MG63 (cell line): ENCODE measurements at regions not wholly inside any gene's neighbourhood (a gene's known extent, or its start where the extent isn't known, plus 50 kb on each side); places are given as distances from the start of the nearest gene placed in this dataset.
A peak's percentile ranks its signal among the peaks of the same experiment; 100 is the strongest.

Experiments used
- DNase-seq: peaks from one replicate; pipeline ENCODE4 v3.0.0-alpha.2; 2020
- H3K27me3 ChIP-seq: fragments of 250-450 bp; sonication (Bioruptor Pico); 2 replicates; pipeline ENCODE4 v1.5.1; 2020; ENCODE audit warnings: mild to moderate bottlenecking, moderate library complexity
- H3K36me3 ChIP-seq: fragments of 250-450 bp; sonication (Bioruptor Pico); 2 replicates; pipeline ENCODE4 v1.5.1; 2020; ENCODE audit warnings: mild to moderate bottlenecking, moderate library complexity
- H3K4me3 ChIP-seq: fragments of 250-450 bp; sonication (Bioruptor Pico); 2 replicates; pipeline ENCODE4 v1.5.1; 2020; ENCODE audit warnings: mild to moderate bottlenecking, moderate library complexity
- H3K9me3 ChIP-seq: fragments of 250-450 bp; sonication (Bioruptor Pico); 2 replicates; pipeline ENCODE4 v1.5.1; 2020; ENCODE audit warnings: mild to moderate bottlenecking, moderate library complexity

GRCh38 chr9:71632776-71633175 is 135.5 kb downstream of the CEMIP2 start:
- Histone ChIP-seq H3K36me3 (no peaks in the 10 kb centered on the region), H3K27me3 (no peaks in the 10 kb centered on the region), H3K4me3 (no peak overlapping the region), H3K9me3 (no peaks in the 10 kb centered on the region)
- DNase-seq, result no peak

- Histone ChIP-seq H3K36me3 (no peaks in the 10 kb centered on the region), H3K4me3 (no peak overlapping the region), H3K9me3 (no peaks in the 10 kb centered on the region), H3K27me3 (no peaks in the 10 kb centered on the region)
- no peak for DNase-seq
These were observed 137.8 kb downstream of the CEMIP2 start for GRCh38 chr9:71630377-71630995.

GRCh38 chr9:71629578-71630215 is 138.6 kb downstream of the CEMIP2 start:
- Histone ChIP-seq H3K4me3 (no peak overlapping the region), H3K36me3 (no peaks in the 10 kb centered on the region), H3K9me3 (no peaks in the 10 kb centered on the region), H3K27me3 (no peaks in the 10 kb centered on the region)
- DNase-seq, result no peak

DNA sequence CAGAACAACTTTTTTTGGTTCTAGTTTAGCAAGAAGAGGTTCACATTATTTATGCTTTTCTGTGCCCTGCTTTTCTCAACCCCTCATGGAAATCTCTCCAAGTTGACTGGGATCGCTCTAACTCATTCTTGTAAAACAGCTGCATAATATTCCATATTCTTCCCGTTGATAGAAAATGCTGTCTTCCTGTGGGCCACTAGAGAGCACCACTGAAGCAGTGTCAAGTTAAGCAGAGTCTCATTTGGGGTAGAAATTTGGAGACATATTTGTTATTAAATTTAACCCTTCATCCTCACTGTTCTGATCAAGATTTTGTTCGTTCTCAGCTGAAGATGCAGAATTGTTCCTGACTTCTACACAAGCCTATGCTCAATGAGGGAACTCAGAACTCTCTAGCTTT is 140.1 kb downstream of the CEMIP2 start:
- Histone ChIP-seq H3K36me3 (no peaks in the 10 kb centered on the region), H3K27me3 (no peaks in the 10 kb centered on the region), H3K4me3 (no peak overlapping the region), H3K9me3 (no peaks in the 10 kb centered on the region)
- DNase-seq, result no peak

GRCh38 chr9:71627537-71627936 is 140.8 kb downstream of the CEMIP2 start:
- H3K4me3 ChIP-seq, result no peak overlapping the region
- no peak for DNase-seq
- H3K36me3 ChIP-seq, result no peaks in the 10 kb centered on the region
- H3K27me3 ChIP-seq, result no peaks in the 10 kb centered on the region
- no peaks in the 10 kb centered on the region for H3K9me3 ChIP-seq

GRCh38 chr9:71626395-71626794 is 141.9 kb downstream of the CEMIP2 start:
- no peaks in the 10 kb centered on the region for H3K9me3 ChIP-seq
- DNase-seq, result no peak
- H3K4me3 ChIP-seq, result no peak overlapping the region
- no peaks in the 10 kb centered on the region for H3K36me3 ChIP-seq
- H3K27me3 ChIP-seq, result no peaks in the 10 kb centered on the region

- H3K9me3 ChIP-seq, result no peaks in the 10 kb centered on the region
- DNase-seq, result no peak
- H3K4me3 ChIP-seq, result no peak overlapping the region
- H3K27me3 ChIP-seq, result no peaks in the 10 kb centered on the region
- H3K36me3 ChIP-seq, result no peaks in the 10 kb centered on the region
These were observed 143.6 kb downstream of the CEMIP2 start for GRCh38 chr9:71624728-71625127.

- Histone ChIP-seq H3K36me3 (no peaks in the 10 kb centered on the region), H3K9me3 (no peaks in the 10 kb centered on the region), H3K27me3 (no peaks in the 10 kb centered on the region), H3K4me3 (no peak overlapping the region)
- DNase-seq, result peak; percentile 43
These were observed 147.6 kb downstream of the CEMIP2 start for GRCh38 chr9:71620746-71621145.

DNA sequence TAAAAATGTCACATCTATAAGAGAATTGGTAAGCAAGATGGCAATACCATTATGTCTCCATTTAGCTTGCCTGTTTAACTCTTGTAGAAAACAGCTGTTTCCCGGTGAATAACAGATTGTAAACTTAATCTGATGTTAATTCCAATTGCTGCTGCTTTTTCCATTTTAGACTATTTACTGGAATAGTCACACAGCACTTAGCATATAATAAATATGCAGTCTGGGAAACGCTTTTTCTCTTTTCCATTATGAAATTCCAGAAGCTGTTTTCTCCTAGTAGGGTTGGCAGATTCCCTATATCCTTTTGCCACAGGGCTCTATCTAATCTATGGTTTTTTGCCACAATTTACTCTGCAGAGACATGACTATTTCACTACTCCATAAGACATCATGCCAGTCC is 148.0 kb downstream of the CEMIP2 start:
- no peaks in the 10 kb centered on the region for H3K9me3 ChIP-seq
- DNase-seq, result no peak
- H3K36me3 ChIP-seq, result no peaks in the 10 kb centered on the region

DNA sequence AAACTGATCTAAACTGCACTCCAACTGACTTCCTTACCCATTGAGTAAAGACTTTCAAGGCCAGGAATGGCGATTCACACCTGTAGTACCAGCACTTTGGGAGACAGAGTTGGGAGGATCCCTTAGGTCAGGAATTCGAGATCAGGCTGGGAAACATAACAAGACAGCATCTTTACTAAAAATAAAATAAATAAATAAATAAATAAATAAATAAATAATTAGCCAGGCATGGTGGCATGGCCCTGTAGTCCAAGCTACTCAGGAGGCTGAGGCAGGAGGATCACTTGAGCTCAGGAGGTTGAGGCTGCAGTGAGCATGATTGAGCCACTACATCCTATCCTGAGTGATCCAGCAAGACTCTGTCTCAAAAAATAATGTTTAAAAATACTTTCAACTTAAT is 148.4 kb downstream of the CEMIP2 start:
- Histone ChIP-seq H3K4me3 (no peak overlapping the region), H3K9me3 (no peaks in the 10 kb centered on the region), H3K27me3 (no peaks in the 10 kb centered on the region), H3K36me3 (no peaks in the 10 kb centered on the region)
- DNase-seq, result no peak

More for the DNA sequence above, 148.0 kb downstream of the CEMIP2 start:
- Histone ChIP-seq H3K27me3 (no peaks in the 10 kb centered on the region), H3K4me3 (no peak overlapping the region)

GRCh38 chr9:71614409-71615010 is 153.8 kb downstream of the CEMIP2 start:
- no peaks in the 10 kb centered on the region for H3K27me3 ChIP-seq

DNA sequence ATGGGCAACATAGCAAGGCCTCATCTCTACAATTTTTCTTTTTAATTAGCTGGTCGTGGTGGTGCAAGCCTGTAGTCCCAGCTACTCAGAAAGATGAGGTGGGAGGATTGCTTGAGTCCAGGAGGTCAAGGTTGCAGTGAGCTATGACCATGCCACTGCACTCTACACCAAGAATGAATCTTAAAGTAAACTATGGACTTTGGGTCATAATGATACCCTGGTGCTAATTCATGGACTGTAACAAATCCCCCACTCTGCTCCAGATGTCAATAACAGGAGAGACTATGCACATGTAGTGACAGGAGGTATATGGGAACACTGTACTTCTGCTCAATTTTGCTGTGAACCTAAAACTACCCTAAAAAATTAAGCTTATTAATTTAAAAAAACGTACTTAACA is 155.4 kb downstream of the CEMIP2 start:
- H3K9me3 ChIP-seq, result 0 out of 2 replicates have a peak, but pooled peaks cover 2% of the 10 kb centered on the region
- DNase-seq, result no peak
- no peak overlapping the region for H3K4me3 ChIP-seq
- no peaks in the 10 kb centered on the region for H3K27me3 ChIP-seq
- H3K36me3 ChIP-seq, result no peaks in the 10 kb centered on the region

More at GRCh38 chr9:71614409-71615010, 153.8 kb downstream of the CEMIP2 start:
- 0 out of 2 replicates have a peak, but pooled peaks cover 2% of the 10 kb centered on the region for H3K9me3 ChIP-seq
- no peaks in the 10 kb centered on the region for H3K36me3 ChIP-seq
- no peak for DNase-seq
- no peak overlapping the region for H3K4me3 ChIP-seq

GRCh38 chr9:71609448-71609830 is 158.9 kb downstream of the CEMIP2 start:
- DNase-seq, result no peak
- no peaks in the 10 kb centered on the region for H3K27me3 ChIP-seq
- H3K36me3 ChIP-seq, result no peaks in the 10 kb centered on the region
- no peak overlapping the region for H3K4me3 ChIP-seq
- H3K9me3 ChIP-seq, result 0 out of 2 replicates have a peak, but pooled peaks cover 2% of the 10 kb centered on the region

GRCh38 chr9:71608825-71609447 is 159.4 kb downstream of the CEMIP2 start:
- no peak overlapping the region for H3K4me3 ChIP-seq
- 0 out of 2 replicates have a peak, but pooled peaks cover 2% of the 10 kb centered on the region for H3K9me3 ChIP-seq
- H3K27me3 ChIP-seq, result no peaks in the 10 kb centered on the region
- no peaks in the 10 kb centered on the region for H3K36me3 ChIP-seq
- no peak for DNase-seq

DNA sequence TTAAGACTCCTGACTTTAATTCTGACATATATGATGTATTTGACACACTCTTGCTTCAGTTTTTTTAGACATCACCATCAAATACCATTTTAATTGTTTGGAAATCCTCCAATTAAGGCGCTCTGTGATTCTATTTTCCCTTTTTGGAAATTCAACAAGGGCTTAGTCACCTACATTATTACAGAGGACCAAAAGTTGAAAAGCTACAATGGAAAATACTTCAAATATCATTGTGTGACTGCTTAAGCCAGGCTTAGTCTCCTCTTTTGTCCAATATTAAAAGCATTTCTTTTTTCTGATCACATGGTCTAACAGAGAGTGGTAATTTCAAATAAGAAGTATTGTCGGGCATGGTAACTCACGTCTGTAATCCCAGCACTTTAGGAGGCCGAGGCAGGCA is 160.3 kb downstream of the CEMIP2 start:
- no peak overlapping the region for H3K4me3 ChIP-seq
- no peaks in the 10 kb centered on the region for H3K36me3 ChIP-seq
- no peaks in the 10 kb centered on the region for H3K27me3 ChIP-seq
- no peak for DNase-seq
- H3K9me3 ChIP-seq, result 0 out of 2 replicates have a peak, but pooled peaks cover 2% of the 10 kb centered on the region

DNA sequence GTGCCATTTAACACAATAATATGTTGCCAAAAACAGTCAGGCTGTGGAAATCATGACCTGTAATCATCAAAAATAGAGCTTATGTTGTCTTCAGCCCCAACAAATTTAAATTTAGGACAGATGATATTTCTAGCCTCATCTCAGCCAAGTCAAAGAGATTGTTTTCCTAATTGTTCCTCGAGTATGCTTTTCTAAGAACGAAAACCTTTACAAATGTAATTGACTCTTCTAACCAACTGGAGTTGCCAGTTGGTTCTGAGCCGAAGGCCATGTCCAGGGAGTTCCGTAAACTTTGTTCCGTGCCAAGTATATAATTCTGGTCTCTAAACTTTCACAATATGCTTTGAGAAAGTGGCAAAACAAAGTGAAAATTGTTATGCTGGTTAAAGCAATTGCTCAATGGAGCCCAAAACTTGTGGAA is 160.8 kb downstream of the CEMIP2 start:
- no peaks in the 10 kb centered on the region for H3K27me3 ChIP-seq
- peak; percentile 15 for DNase-seq
- no peaks in the 10 kb centered on the region for H3K36me3 ChIP-seq
- H3K4me3 ChIP-seq, result no peak overlapping the region
- 0 out of 2 replicates have a peak, but pooled peaks cover 2% of the 10 kb centered on the region for H3K9me3 ChIP-seq
